CD4-positive, alpha-beta memory T cell (primary cell): ENCODE measurements at regions not wholly inside any gene's neighbourhood (a gene's known extent, or its start where the extent isn't known, plus 50 kb on each side); places are given as distances from the start of the nearest gene placed in this dataset.

Experiments used
- CTCF ChIA-PET: fragments of 350-600 bp; sonication (Branson Sonifier 250); formaldehyde crosslinking; loops from one replicate; lab custom pipeline; 2021; ENCODE audit warnings: inconsistent platforms; ENCODE audit not compliant: partially characterized antibody; lab: Charles Lee
- POLR2A ChIA-PET: fragments of 350-600 bp; sonication (Branson Sonifier 250); formaldehyde crosslinking; loops from one replicate; lab custom pipeline; 2021; ENCODE audit not compliant: partially characterized antibody; lab: Charles Lee
- DNase-seq, 5 donors: peaks; one replicate each; pipeline versions ENCODE4 v3.0.0 to v3.0.0-alpha.2; 2020 to 2022; ENCODE audit warnings: mixed read lengths in 1 of 5
- H3K27ac ChIP-seq: one replicate; pipeline ENCODE4 v1.7.0; 2013; ENCODE audit warnings: low read depth, low read length
- H3K27me3 ChIP-seq: 2 replicates; pipeline ENCODE4 v1.7.0; 2013; ENCODE audit warnings: mild to moderate bottlenecking, low read length, moderate library complexity; ENCODE audit not compliant: insufficient read depth
- H3K36me3 ChIP-seq: 2 replicates; pipeline ENCODE4 v1.7.0; 2013; ENCODE audit warnings: mild to moderate bottlenecking, low read length, moderate library complexity; ENCODE audit not compliant: insufficient read depth
- H3K4me1 ChIP-seq: 2 replicates; pipeline ENCODE4 v1.7.0; 2013; ENCODE audit warnings: mild to moderate bottlenecking, low read length, moderate library complexity; ENCODE audit not compliant: insufficient read depth
- H3K4me3 ChIP-seq, 2 donors: one replicate each; pipeline ENCODE4 v1.7.0; 2013; ENCODE audit warnings: low read length in 2 of 2, mild to moderate bottlenecking in 1 of 2
- H3K9me3 ChIP-seq, 2 donors: one replicate each; pipeline ENCODE4 v1.7.0; 2013; ENCODE audit warnings: low read length in 2 of 2, control low read depth in 1 of 2; ENCODE audit not compliant: control insufficient read depth in 1 of 2
- H3K27ac Mint-ChIP-seq, 7 donors: one replicate each; pipeline ENCODE4 v1.8.0; 2020 to 2021; ENCODE audit warnings: mixed read lengths in 7 of 7, mild to moderate bottlenecking in 6 of 7, inconsistent platforms in 3 of 7, moderate library complexity in 3 of 7
- H3K27me3 Mint-ChIP-seq, 2 donors: one replicate each; pipeline ENCODE4 v1.8.0; 2020 to 2021; ENCODE audit warnings: mixed read lengths in 2 of 2
- H3K36me3 Mint-ChIP-seq, 2 donors: one replicate each; pipeline ENCODE4 v1.8.0; 2020 to 2021; ENCODE audit warnings: mixed read lengths in 2 of 2, inconsistent platforms in 1 of 2, mild to moderate bottlenecking in 1 of 2
- H3K4me1 Mint-ChIP-seq, 4 donors: one replicate each; pipeline ENCODE4 v1.8.0; 2020 to 2021; ENCODE audit warnings: mixed read lengths in 4 of 4, mild to moderate bottlenecking in 1 of 4
- H3K4me3 Mint-ChIP-seq, 8 donors: one replicate each; pipeline ENCODE4 v1.8.0; 2020 to 2021; ENCODE audit warnings: mixed read lengths in 8 of 8, mild to moderate bottlenecking in 7 of 8, moderate library complexity in 6 of 8, inconsistent platforms in 3 of 8
- H3K9me3 Mint-ChIP-seq, 8 donors: one replicate each; pipeline ENCODE4 v1.8.0; 2020 to 2021; ENCODE audit warnings: mixed read lengths in 8 of 8, mild to moderate bottlenecking in 5 of 8, inconsistent platforms in 3 of 8, moderate library complexity in 1 of 8
- intact Hi-C: fragments of 100-400 bp; cut with micrococcal nuclease; formaldehyde crosslinking; loops from one replicate; pipeline ENCODE4 v1.15.1; 2023

DNA sequence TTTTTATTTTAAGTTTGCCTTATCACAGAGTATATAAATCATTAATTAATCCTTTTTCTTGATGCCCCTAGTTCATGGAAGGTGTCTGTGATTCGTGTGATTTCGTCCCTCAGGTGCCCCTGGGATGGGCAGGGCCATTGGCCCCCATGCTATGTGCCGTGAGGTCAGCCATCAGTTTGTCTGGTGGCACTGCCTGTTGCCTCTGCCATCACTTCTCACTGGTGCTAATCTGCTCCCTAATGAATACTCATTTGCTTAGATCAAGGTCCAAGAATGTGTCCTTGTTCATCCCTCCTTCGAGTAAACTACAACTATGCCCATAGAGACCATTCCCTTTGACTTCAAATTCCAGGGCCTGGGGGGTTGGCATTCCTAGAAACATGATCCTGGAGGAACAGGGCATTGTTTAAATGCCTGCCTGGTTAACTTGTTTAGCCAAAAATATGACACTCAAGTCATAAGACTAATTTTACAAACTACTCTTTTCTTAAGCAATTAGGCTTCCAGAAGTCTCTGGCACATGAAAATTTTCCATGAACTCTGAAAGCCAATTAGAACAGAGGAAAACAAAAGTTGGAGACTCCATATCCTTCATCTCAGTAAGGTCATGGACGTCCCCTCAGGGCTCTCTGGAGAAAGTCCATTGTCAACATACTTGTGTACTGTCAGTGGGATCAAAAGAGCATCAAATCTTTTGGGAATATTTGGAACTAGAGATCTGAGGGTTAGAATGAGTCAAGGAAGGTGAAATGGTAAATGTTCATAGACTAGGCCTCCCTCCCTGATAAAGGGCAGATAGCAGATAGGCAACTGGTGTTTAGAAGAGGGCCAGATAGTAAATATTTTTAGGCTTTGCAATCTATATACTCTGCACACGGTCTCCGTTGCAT is 90.9 kb upstream of the PLXNC1 start:
- H3K36me3 ChIP-seq = no peaks in the 10 kb centered on the region
- Mint-ChIP-seq H3K4me3 (no peak overlapping the region), H3K27ac (no peak overlapping the region), H3K9me3 (peaks cover 0 to 7% (median 2%) of the 10 kb centered on the region in 8 donors), H3K27me3 (peaks cover 2% of the 10 kb centered on the region in 2 donors), H3K4me1 (no peaks in the 10 kb centered on the region), H3K36me3 (peaks cover 0 to 2% of the 10 kb centered on the region in 2 donors)
- no peak for DNase-seq
- no peaks in the 10 kb centered on the region for H3K9me3 ChIP-seq
- no peak overlapping the region for H3K4me3 ChIP-seq
- no peak overlapping the region for H3K27ac ChIP-seq
- no peaks in the 10 kb centered on the region for H3K27me3 ChIP-seq
- intact Hi-C loops = no loop called here
- CTCF ChIA-PET = interaction anchor here (0.6 kb wide), 1 partner anchor 490 kb away, joined by 4 read pairs; no protein-coding TSS in a partner anchor
- H3K4me1 ChIP-seq = no peaks in the 10 kb centered on the region
- POLR2A ChIA-PET = no interaction called here

DNA sequence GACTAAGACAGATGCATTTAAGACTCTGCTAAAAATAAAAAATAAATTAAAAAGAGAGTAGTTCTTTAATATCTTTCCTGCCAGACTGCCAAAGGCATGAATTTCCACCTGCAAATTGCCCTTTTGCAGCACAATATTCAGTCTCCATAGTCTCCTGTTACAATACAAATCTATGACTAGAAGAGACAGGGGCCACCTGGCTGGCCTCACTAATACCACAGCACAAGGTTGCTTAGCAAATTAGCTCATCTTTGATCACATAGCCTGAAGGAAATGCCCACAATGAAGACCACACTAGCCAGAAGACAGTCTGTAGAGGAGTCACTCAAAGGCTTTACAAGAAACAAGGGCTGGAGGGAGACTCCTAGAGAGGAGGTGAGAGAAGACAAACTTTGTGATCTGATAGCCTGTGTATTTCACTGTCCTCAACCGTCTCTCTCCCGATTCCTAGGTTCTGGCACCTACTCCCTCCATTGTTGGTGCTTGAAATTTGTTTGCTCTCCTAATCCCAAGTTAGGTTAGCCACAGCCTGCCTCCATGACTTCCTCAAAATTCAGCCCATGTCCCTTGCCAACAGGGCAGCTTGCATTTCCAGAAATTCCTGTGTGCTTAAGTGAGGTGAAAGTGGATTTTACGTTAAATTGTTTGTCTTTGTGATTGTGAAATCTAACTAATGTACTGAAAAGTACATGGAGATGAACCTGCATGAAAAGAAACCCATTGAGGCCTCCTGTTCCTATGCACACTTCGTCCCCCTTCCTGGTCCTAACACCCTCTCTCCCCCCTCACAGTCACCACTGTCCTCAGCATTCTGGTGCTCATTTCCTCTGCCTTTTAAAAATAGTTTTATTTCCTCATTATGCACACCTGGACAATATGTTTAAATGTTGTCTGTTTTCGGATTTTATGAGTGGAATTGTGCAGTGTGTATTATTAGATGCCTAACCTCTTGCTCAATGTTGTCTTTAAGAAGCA is 88.7 kb upstream of the PLXNC1 start:
- H3K36me3 ChIP-seq = no peaks in the 10 kb centered on the region
- no peaks in the 10 kb centered on the region for H3K9me3 ChIP-seq
- H3K4me1 Mint-ChIP-seq = no peaks in the 10 kb centered on the region
- no peak overlapping the region for H3K4me3 ChIP-seq
- CTCF ChIA-PET = interaction anchor here (0.8 kb wide), 1 partner anchor 16 kb away, joined by 5 read pairs; no protein-coding TSS in a partner anchor
- H3K36me3 Mint-ChIP-seq = peaks cover 0 to 2% of the 10 kb centered on the region in 2 donors
- peaks cover 1 to 2% of the 10 kb centered on the region in 2 donors for H3K27me3 Mint-ChIP-seq
- no peak overlapping the region for H3K27ac Mint-ChIP-seq
- intact Hi-C loops = no loop called here
- POLR2A ChIA-PET = no interaction called here
- H3K27ac ChIP-seq = no peak overlapping the region
- no peak overlapping the region for H3K4me3 Mint-ChIP-seq
- peaks cover 0 to 3% (median 1%) of the 10 kb centered on the region in 8 donors for H3K9me3 Mint-ChIP-seq
- no peaks in the 10 kb centered on the region for H3K4me1 ChIP-seq
- no peak for DNase-seq
- no peaks in the 10 kb centered on the region for H3K27me3 ChIP-seq

DNA sequence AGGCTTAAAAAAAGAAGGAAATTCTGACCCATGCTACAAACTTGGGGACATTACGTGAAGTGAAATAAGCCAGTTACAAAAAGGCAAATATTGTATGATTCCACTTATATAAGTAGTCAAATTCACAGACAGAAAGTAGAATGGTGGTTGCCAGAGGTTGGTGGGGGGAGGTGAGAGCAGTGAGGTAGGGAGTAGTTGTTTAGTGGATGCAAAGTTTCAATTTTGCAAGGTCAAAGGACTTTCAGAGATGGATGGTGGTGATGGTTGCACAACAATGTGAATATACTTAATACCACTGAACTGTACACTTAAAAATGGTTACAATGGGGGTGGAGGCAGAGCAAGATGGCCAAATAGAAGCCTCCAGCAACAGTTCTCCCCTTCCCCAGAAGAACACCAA is 86.2 kb upstream of the PLXNC1 start:
- intact Hi-C loops = no loop called here

DNA sequence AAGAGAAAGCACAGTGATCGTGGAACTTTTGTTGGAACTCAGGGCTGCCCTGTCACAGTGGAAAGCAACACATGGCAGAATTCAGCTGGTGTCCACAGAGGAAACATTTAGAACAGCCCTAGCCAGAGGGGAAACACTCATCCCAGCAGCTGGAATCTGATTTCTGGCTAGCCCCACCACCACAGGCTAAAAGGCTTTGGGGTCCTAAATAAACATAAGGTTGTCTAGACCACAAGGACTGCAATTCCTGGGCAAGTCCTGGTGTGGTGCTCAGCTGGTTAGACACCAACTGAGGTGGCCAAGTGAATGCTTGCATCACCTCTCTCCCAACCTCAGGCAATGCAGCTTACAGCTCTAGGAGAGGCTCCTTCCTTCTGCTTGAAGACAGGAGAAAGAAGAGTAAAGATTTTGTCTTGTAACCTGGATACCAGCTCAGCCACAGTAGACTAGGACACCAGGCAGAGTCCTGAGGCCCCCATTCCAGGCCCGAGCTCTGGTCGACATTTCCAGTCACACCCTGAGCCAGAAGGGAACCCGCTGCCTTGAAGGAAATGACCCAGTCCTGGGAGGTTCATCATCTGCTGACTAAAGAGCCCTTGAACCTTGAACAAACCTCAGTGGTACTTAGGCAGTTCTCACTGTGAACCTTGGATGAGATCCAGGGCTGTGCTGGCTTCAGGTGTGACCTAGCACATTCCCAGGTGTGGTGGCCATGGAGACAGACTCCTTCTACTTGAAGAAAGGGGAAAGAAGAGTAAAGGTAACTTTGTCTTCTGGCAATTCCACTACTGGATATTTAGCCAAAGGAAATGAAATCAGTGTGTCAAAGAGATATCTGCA is 85.4 kb upstream of the PLXNC1 start:
- no peaks in the 10 kb centered on the region for H3K9me3 ChIP-seq
- no peaks in the 10 kb centered on the region for H3K36me3 ChIP-seq
- Mint-ChIP-seq H3K27ac (no peak overlapping the region), H3K36me3 (no peaks in the 10 kb centered on the region), H3K4me3 (no peak overlapping the region), H3K27me3 (peaks cover 1 to 2% of the 10 kb centered on the region in 2 donors), H3K9me3 (peaks cover 0 to 3% (median 1%) of the 10 kb centered on the region in 8 donors), H3K4me1 (no peaks in the 10 kb centered on the region)
- no peaks in the 10 kb centered on the region for H3K27me3 ChIP-seq
- DNase-seq = no peak
- POLR2A ChIA-PET = no interaction called here
- no peak overlapping the region for H3K27ac ChIP-seq
- intact Hi-C loops = no loop called here
- CTCF ChIA-PET = no interaction called here
- H3K4me1 ChIP-seq = no peaks in the 10 kb centered on the region
- no peak overlapping the region for H3K4me3 ChIP-seq

More for the DNA sequence above, 86.2 kb upstream of the PLXNC1 start:
- Histone ChIP-seq H3K9me3 (no peaks in the 10 kb centered on the region), H3K4me3 (no peak overlapping the region), H3K4me1 (no peaks in the 10 kb centered on the region), H3K27me3 (no peaks in the 10 kb centered on the region), H3K36me3 (no peaks in the 10 kb centered on the region), H3K27ac (no peak overlapping the region)
- CTCF ChIA-PET = no interaction called here
- H3K9me3 Mint-ChIP-seq = peaks cover 0 to 3% (median under 1%) of the 10 kb centered on the region in 8 donors
- no peaks in the 10 kb centered on the region for H3K4me1 Mint-ChIP-seq
- peaks cover 1 to 2% of the 10 kb centered on the region in 2 donors for H3K27me3 Mint-ChIP-seq
- H3K36me3 Mint-ChIP-seq = no peaks in the 10 kb centered on the region
- POLR2A ChIA-PET = no interaction called here
- peak overlapping the region in 1 of 8 donors; percentile 28 for H3K4me3 Mint-ChIP-seq
- no peak for DNase-seq
- no peak overlapping the region for H3K27ac Mint-ChIP-seq

DNA sequence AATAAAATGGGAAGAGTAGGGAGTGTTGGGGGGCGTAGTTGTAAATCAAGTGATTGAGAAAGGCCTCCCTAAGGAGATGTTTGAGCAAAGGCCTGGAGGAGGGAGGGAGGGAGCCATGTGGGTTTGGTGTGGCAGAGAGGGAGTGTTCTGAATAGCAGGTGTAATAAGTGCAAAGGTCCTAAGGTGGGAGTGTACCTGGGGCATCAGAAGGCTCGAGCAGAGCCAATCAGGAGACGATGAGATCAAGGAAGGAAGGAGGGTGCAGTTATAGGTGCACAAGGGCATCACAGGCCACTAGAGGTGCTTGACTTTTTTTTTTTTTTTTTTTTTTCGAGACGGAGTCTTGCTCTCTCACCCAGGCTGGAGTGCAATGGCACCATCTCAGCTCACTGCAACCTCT is 77.9 kb upstream of the PLXNC1 start:
- Mint-ChIP-seq H3K9me3 (peaks cover 0 to 10% (median 3%) of the 10 kb centered on the region in 8 donors), H3K27me3 (peaks cover 0 to 2% of the 10 kb centered on the region in 2 donors), H3K36me3 (peaks cover 0 to 2% of the 10 kb centered on the region in 2 donors), H3K4me1 (peaks cover 7 to 18% (median 12%) of the 10 kb centered on the region in 4 donors), H3K4me3 (no peak overlapping the region), H3K27ac (peak overlapping the region in 1 of 7 donors; percentile 53)
- Histone ChIP-seq H3K4me3 (no peak overlapping the region), H3K4me1 (no peaks in the 10 kb centered on the region), H3K27me3 (no peaks in the 10 kb centered on the region), H3K9me3 (no peaks in the 10 kb centered on the region), H3K27ac (no peak overlapping the region), H3K36me3 (no peaks in the 10 kb centered on the region)
- DNase-seq = no peak
- ChIA-PET CTCF (interaction anchor here (1.2 kb wide), 1 partner anchor 63 kb away, joined by 3 read pairs; no protein-coding TSS in a partner anchor), POLR2A (no interaction called here)
- intact Hi-C loops = loop anchor here (10.0 kb wide), 1 partner anchor 416 kb away; no protein-coding TSS in a partner anchor

DNA sequence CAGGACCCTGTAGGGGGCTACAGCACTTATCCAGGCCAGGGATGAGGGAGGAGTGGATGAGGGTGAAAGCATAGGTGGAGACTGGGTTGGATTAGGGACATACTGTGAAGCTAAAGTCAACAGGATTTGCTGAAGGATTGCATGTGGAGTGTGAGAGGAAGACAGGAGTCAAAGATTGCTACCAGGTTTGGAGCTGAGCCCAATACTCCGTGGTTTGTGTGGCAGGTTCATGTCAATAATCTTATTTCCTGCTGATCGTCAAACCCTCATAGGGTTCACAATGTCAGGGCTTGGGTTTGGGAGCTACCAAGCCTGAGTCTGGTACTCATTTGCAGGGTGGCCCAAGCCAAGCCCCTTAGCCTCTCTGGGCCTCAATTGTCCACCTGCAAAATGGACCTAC is 77.1 kb upstream of the PLXNC1 start:
- CTCF ChIA-PET = interaction anchor here (0.5 to 6.9 kb wide), 4 partner anchors 15 to 568 kb away, joined by 3 to 68 read pairs (median 3); no protein-coding TSS in a partner anchor
- DNase-seq = peak in 2 of 5 donors; percentile 9 to 11

More for the DNA sequence above, 77.1 kb upstream of the PLXNC1 start:
- Mint-ChIP-seq H3K4me3 (peak overlapping the region in 3 of 8 donors; percentile 14 to 26 (median 17)), H3K9me3 (peaks cover 0 to 10% (median 3%) of the 10 kb centered on the region in 8 donors), H3K27ac (peak overlapping the region in 4 of 7 donors; percentile 38 to 84 (median 78)), H3K27me3 (peaks cover 0 to 2% of the 10 kb centered on the region in 2 donors), H3K4me1 (peaks cover 7 to 18% (median 12%) of the 10 kb centered on the region in 4 donors), H3K36me3 (peaks cover 0 to 2% of the 10 kb centered on the region in 2 donors)
- POLR2A ChIA-PET = no interaction called here
- no peaks in the 10 kb centered on the region for H3K36me3 ChIP-seq
- intact Hi-C loops = loop anchor here (10.0 kb wide), 1 partner anchor 416 kb away; no protein-coding TSS in a partner anchor
- H3K27ac ChIP-seq = no peak overlapping the region
- no peak overlapping the region for H3K4me3 ChIP-seq
- no peaks in the 10 kb centered on the region for H3K4me1 ChIP-seq
- H3K9me3 ChIP-seq = no peaks in the 10 kb centered on the region
- H3K27me3 ChIP-seq = no peaks in the 10 kb centered on the region
